HEK293 (cell line): ENCODE measurements at regions not wholly inside any gene's neighbourhood (a gene's known extent, or its start where the extent isn't known, plus 50 kb on each side); places are given as distances from the start of the nearest gene placed in this dataset.

Experiments used
- CTCF ChIA-PET: fragments of 350-600 bp; formaldehyde crosslinking; extraction: SDS; loops from one replicate; lab custom pipeline; 2021; ENCODE audit warnings: antibody characterized with exemption; lab: Yijun Ruan, JAX
- POLR2A ChIA-PET: fragments of 300-600 bp; formaldehyde crosslinking; extraction: SDS; loops from one replicate; lab custom pipeline; 2020; ENCODE audit warnings: antibody characterized with exemption, inconsistent platforms; lab: Yijun Ruan, JAX
- H3K27ac ChIP-seq: fragments of 200-500 bp; sonication (Bioruptor generic); 2 replicates; pipeline ENCODE4 v1.5.1; 2014; ENCODE audit warnings: low read depth, low read length, control low read depth, inconsistent platforms; ENCODE audit errors: extremely low read depth
- H3K36me3 ChIP-seq, 2 experiments: fragments of 200-500 bp in 1 of 2; sonication (Bioruptor generic) in 1 of 2; 1 replicate in 1 of 2; 2 replicates in 1 of 2; pipeline ENCODE4 v1.5.1; 2014 to 2017; ENCODE audit warnings: inconsistent platforms in 2 of 2, low read length in 2 of 2; ENCODE audit not compliant: control insufficient read depth in 2 of 2, insufficient read depth in 1 of 2
- H3K4me1 ChIP-seq: fragments of 200-500 bp; sonication (Bioruptor generic); 2 replicates; pipeline ENCODE4 v1.5.1; 2014; ENCODE audit warnings: mild to moderate bottlenecking, low read length, inconsistent platforms; ENCODE audit not compliant: control insufficient read depth, insufficient read depth
- H3K4me3 ChIP-seq: 2 replicates; pipeline ENCODE4 v1.5.1; 2011; ENCODE audit warnings: low read depth, mild to moderate bottlenecking, control low read depth, low read length, moderate library complexity
- H3K9me3 ChIP-seq: fragments of 200-500 bp; sonication (Bioruptor generic); 2 replicates; pipeline ENCODE4 v1.5.1; 2014; ENCODE audit warnings: low read depth, low read length, inconsistent platforms; ENCODE audit not compliant: control insufficient read depth, insufficient read depth
- ATF2 ChIP-seq: fragments of 450-650 bp; formaldehyde crosslinking; IDR thresholded peaks from 2 replicates; pipeline ENCODE4 v1.5.1; 2016; ENCODE audit warnings: missing biosample characterization, missing genetic modification characterization, low read depth
- BCL11B ChIP-seq: fragments of 450-650 bp; formaldehyde crosslinking; IDR thresholded peaks from 2 replicates; pipeline ENCODE4 v1.5.1; 2016; ENCODE audit warnings: low read depth, missing biosample characterization, missing genetic modification characterization
- FEZF1 ChIP-seq: fragments of 450-650 bp; formaldehyde crosslinking; IDR thresholded peaks from 2 replicates; pipeline ENCODE4 v1.5.1; 2016; ENCODE audit warnings: missing biosample characterization, missing genetic modification characterization
- PATZ1 ChIP-seq: fragments of 450-650 bp; formaldehyde crosslinking; IDR thresholded peaks from 2 replicates; pipeline ENCODE4 v1.5.1; 2016; ENCODE audit warnings: missing biosample characterization, missing genetic modification characterization
- ZBTB20 ChIP-seq: fragments of 450-650 bp; formaldehyde crosslinking; IDR thresholded peaks from 2 replicates; pipeline ENCODE4 v1.5.1; 2016; ENCODE audit warnings: missing biosample characterization, missing genetic modification characterization
- ZBTB21 ChIP-seq: fragments of 450-650 bp; formaldehyde crosslinking; IDR thresholded peaks from 2 replicates; pipeline ENCODE4 v1.5.1; 2017; ENCODE audit warnings: missing biosample characterization, missing genetic modification characterization
- ZBTB48 ChIP-seq: fragments of 450-650 bp; formaldehyde crosslinking; IDR thresholded peaks from 2 replicates; pipeline ENCODE4 v1.5.1; 2016; ENCODE audit warnings: missing biosample characterization, missing genetic modification characterization
- ZFHX2 ChIP-seq: fragments of 450-650 bp; formaldehyde crosslinking; conservative IDR thresholded peaks from 2 replicates; pipeline ENCODE4 v1.5.1; 2016; ENCODE audit warnings: missing biosample characterization, missing genetic modification characterization
- ZFP41 ChIP-seq: fragments of 450-650 bp; formaldehyde crosslinking; IDR thresholded peaks from 2 replicates; pipeline ENCODE4 v1.5.1; 2016; ENCODE audit warnings: missing biosample characterization, missing genetic modification characterization, borderline replicate concordance
- ZNF214 ChIP-seq: fragments of 450-650 bp; formaldehyde crosslinking; IDR thresholded peaks from 2 replicates; pipeline ENCODE4 v1.5.1; 2017; ENCODE audit warnings: missing biosample characterization, mild to moderate bottlenecking, missing genetic modification characterization, borderline replicate concordance
- ZNF223 ChIP-seq: fragments of 450-650 bp; formaldehyde crosslinking; IDR thresholded peaks from 2 replicates; pipeline ENCODE4 v1.5.1; 2016; ENCODE audit warnings: missing biosample characterization, missing genetic modification characterization
- ZNF280C ChIP-seq: fragments of 450-650 bp; formaldehyde crosslinking; IDR thresholded peaks from 2 replicates; pipeline ENCODE4 v1.5.1; 2016; ENCODE audit warnings: missing biosample characterization, missing genetic modification characterization
- ZNF48 ChIP-seq: fragments of 450-650 bp; formaldehyde crosslinking; IDR thresholded peaks from 2 replicates; pipeline ENCODE4 v1.5.1; 2016; ENCODE audit warnings: missing biosample characterization, missing genetic modification characterization
- ZNF560 ChIP-seq: fragments of 450-650 bp; formaldehyde crosslinking; IDR thresholded peaks from 2 replicates; pipeline ENCODE4 v1.5.1; 2017; ENCODE audit warnings: missing biosample characterization, missing genetic modification characterization, borderline replicate concordance
- ZNF596 ChIP-seq: fragments of 450-650 bp; IDR thresholded peaks from 2 replicates; pipeline ENCODE4 v1.5.0; 2018; ENCODE audit warnings: missing biosample characterization, mild to moderate bottlenecking, missing genetic modification characterization, moderate library complexity
- ZNF600 ChIP-seq: fragments of 450-650 bp; formaldehyde crosslinking; IDR thresholded peaks from 2 replicates; pipeline ENCODE4 v1.5.1; 2016; ENCODE audit warnings: missing biosample characterization, missing genetic modification characterization
- ZNF610 ChIP-seq: fragments of 450-650 bp; formaldehyde crosslinking; IDR thresholded peaks from 2 replicates; pipeline ENCODE4 v1.5.1; 2016; ENCODE audit warnings: missing biosample characterization, missing genetic modification characterization, borderline replicate concordance
- ZNF654 ChIP-seq: fragments of 450-650 bp; formaldehyde crosslinking; IDR thresholded peaks from 2 replicates; pipeline ENCODE4 v1.5.1; 2016; ENCODE audit warnings: low read depth, missing biosample characterization, missing genetic modification characterization
- ZNF792 ChIP-seq: fragments of 450-650 bp; formaldehyde crosslinking; IDR thresholded peaks from 2 replicates; pipeline ENCODE4 v1.5.1; 2016; ENCODE audit warnings: missing biosample characterization, missing genetic modification characterization
- ZSCAN18 ChIP-seq: fragments of 450-650 bp; formaldehyde crosslinking; IDR thresholded peaks from 2 replicates; pipeline ENCODE4 v1.5.1; 2016; ENCODE audit warnings: missing biosample characterization, missing genetic modification characterization

GRCh38 chr1:189936861-189937260 is 540.8 kb downstream of the BRINP3 start (continued):
- no peak for TF ChIP-seq ZSCAN18 (tag by site-specific recombination)
- no peak for TF ChIP-seq ZNF596 (tag by site-specific recombination)
- no peak for TF ChIP-seq ZNF610 (tag by site-specific recombination)
- no peak for TF ChIP-seq ZNF223 (tag by site-specific recombination)

GRCh38 chr1:189939967-189940366 is 537.7 kb downstream of the BRINP3 start:
- ChIA-PET POLR2A (no interaction called here), CTCF (no interaction called here)
- H3K4me3 ChIP-seq, result no peak overlapping the region
- no peaks in the 10 kb centered on the region for H3K9me3 ChIP-seq
- no peaks in the 10 kb centered on the region for H3K36me3 ChIP-seq
- TF ChIP-seq PATZ1 (tag by site-specific recombination) (no peak), ZNF214 (tag by site-specific recombination) (no peak), ATF2 (tag by site-specific recombination) (no peak), ZNF560 (tag by site-specific recombination) (no peak), ZBTB21 (tag by site-specific recombination) (no peak), FEZF1 (tag by site-specific recombination) (no peak)
- no peaks in the 10 kb centered on the region for H3K4me1 ChIP-seq
- no peak overlapping the region for H3K27ac ChIP-seq

- ChIA-PET CTCF (no interaction called here), POLR2A (no interaction called here)
- H3K36me3 ChIP-seq, result no peaks in the 10 kb centered on the region
- no peak overlapping the region for H3K27ac ChIP-seq
- H3K4me3 ChIP-seq, result no peak overlapping the region
- no peaks in the 10 kb centered on the region for H3K4me1 ChIP-seq
- H3K9me3 ChIP-seq, result no peaks in the 10 kb centered on the region
- no peak for TF ChIP-seq ZNF280C (tag by site-specific recombination)
- TF ChIP-seq, all 188 proteins: peak for 0
Measured at GRCh38 chr1:189941922-189942321, 535.7 kb downstream of the BRINP3 start.

- POLR2A ChIA-PET, result no interaction called here
- Histone ChIP-seq H3K27ac (no peak overlapping the region), H3K4me3 (no peak overlapping the region), H3K36me3 (no peaks in the 10 kb centered on the region), H3K4me1 (no peaks in the 10 kb centered on the region), H3K9me3 (no peaks in the 10 kb centered on the region)
- CTCF ChIA-PET, result interaction anchor here (0.6 kb wide), 1 partner anchor 79 kb away, joined by 3 read pairs; no protein-coding TSS in a partner anchor
- TF ChIP-seq ZBTB48 (tag by site-specific recombination) (no peak), ZFP41 (tag by site-specific recombination) (no peak), ZBTB20 (tag by site-specific recombination) (no peak), ZFHX2 (tag by site-specific recombination) (no peak), BCL11B (tag by site-specific recombination) (no peak), ZNF600 (tag by site-specific recombination) (no peak), ZNF654 (tag by site-specific recombination) (no peak), ZNF48 (no peak), ZNF280C (tag by site-specific recombination) (no peak), ZNF792 (tag by site-specific recombination) (no peak)
Measured at GRCh38 chr1:189958756-189959155, 518.9 kb downstream of the BRINP3 start.
